NCI-H2081 treated with DMSO at 0.1 percent for 48 hours (cell line): ENCODE measurements at regions not wholly inside any gene's neighbourhood (a gene's known extent, or its start where the extent isn't known, plus 50 kb on each side); places are given as distances from the start of the nearest gene placed in this dataset.

Experiments
- DNase-seq: peaks from one replicate; lab custom pipeline; 2025; lab: John Stamatoyannopoulos, UW

GRCh38 chr2:59733970-59734369, 819.5 kb downstream of the BCL11A start:
- no peak for DNase-seq

- DNase-seq, result no peak
Measured at GRCh38 chr2:59733567-59733930, 819.9 kb downstream of the BCL11A start.

- DNase-seq, result no peak
Measured at GRCh38 chr2:59732871-59733566, 820.4 kb downstream of the BCL11A start.

GRCh38 chr2:59727121-59727590, 826.3 kb downstream of the BCL11A start:
- no peak for DNase-seq

GRCh38 chr2:59726228-59727120, 827.0 kb downstream of the BCL11A start:
- DNase-seq, result no peak

GRCh38 chr2:59724746-59725145, 828.7 kb downstream of the BCL11A start:
- DNase-seq, result no peak

GRCh38 chr2:59720296-59720866, 833.1 kb downstream of the BCL11A start:
- no peak for DNase-seq

- DNase-seq, result no peak
Measured at GRCh38 chr2:59713577-59713976, 839.9 kb downstream of the BCL11A start.

GRCh38 chr2:59711121-59711520, 842.3 kb downstream of the BCL11A start:
- DNase-seq, result no peak

- no peak for DNase-seq
Measured at GRCh38 chr2:59706729-59707128, 846.7 kb downstream of the BCL11A start.

GRCh38 chr2:59703796-59704195, 849.7 kb downstream of the BCL11A start:
- no peak for DNase-seq

GRCh38 chr2:59702026-59702425, 851.4 kb downstream of the BCL11A start:
- no peak for DNase-seq

GRCh38 chr2:59701271-59701994, 852.0 kb downstream of the BCL11A start:
- DNase-seq, result no peak

GRCh38 chr2:59694176-59694575, 859.3 kb downstream of the BCL11A start:
- DNase-seq, result no peak

GRCh38 chr2:59693231-59693959, 860.1 kb downstream of the BCL11A start:
- no peak for DNase-seq

- DNase-seq, result no peak
Measured at GRCh38 chr2:59691518-59692190, 861.8 kb downstream of the BCL11A start.

GRCh38 chr2:59690849-59691248, 862.6 kb downstream of the BCL11A start:
- no peak for DNase-seq

GRCh38 chr2:59684771-59685166, 868.7 kb downstream of the BCL11A start:
- DNase-seq, result no peak

GRCh38 chr2:59684116-59684770, 869.2 kb downstream of the BCL11A start:
- no peak for DNase-seq

GRCh38 chr2:59680863-59681262, 872.6 kb downstream of the BCL11A start:
- no peak for DNase-seq
